GM12878 (cell line): ENCODE measurements at regions not wholly inside any gene's neighbourhood (a gene's known extent, or its start where the extent isn't known, plus 50 kb on each side); places are given as distances from the start of the nearest gene placed in this dataset.
A peak's percentile ranks its signal among the peaks of the same experiment; 100 is the strongest.

Experiments
- BHLHE40 ChIP-seq, 2 experiments: fragments of 450-650 bp in 1 of 2; IDR thresholded peaks; 2 replicates each; pipeline ENCODE4 v1.6.1; 2011 to 2017; ENCODE audit warnings: low read depth in 2 of 2, borderline replicate concordance in 1 of 2, improper control_type of control experiment in 1 of 2, low read length in 1 of 2, mild to moderate bottlenecking in 1 of 2
- BRCA1 ChIP-seq: IDR thresholded peaks from 2 replicates; pipeline ENCODE4 v1.6.1; 2011; ENCODE audit warnings: low read depth, low read length, improper control_type of control experiment
- CBX5 ChIP-seq: sonication (generic); IDR thresholded peaks from 2 replicates; pipeline ENCODE4 v1.6.1; 2016; ENCODE audit warnings: low read depth, moderate library complexity, mild to moderate bottlenecking, inconsistent platforms
- CREM ChIP-seq: IDR thresholded peaks from 2 replicates; pipeline ENCODE4 v1.6.1; 2014; ENCODE audit warnings: antibody characterized with exemption, low read depth
- CUX1 ChIP-seq: IDR thresholded peaks from 2 replicates; pipeline ENCODE4 v1.6.1; 2012; ENCODE audit warnings: improper control_type of control experiment, low read depth, low read length; ENCODE audit not compliant: insufficient replicate concordance
- ELK1 ChIP-seq: IDR thresholded peaks from 2 replicates; pipeline ENCODE4 v1.6.1; 2012; ENCODE audit warnings: low read depth, low read length, improper control_type of control experiment
- HDGF ChIP-seq: fragments of 450-650 bp; IDR thresholded peaks from 2 replicates; pipeline ENCODE4 v1.6.1; 2016; ENCODE audit warnings: antibody characterized with exemption
- HSF1 ChIP-seq: fragments of 150-350 bp; IDR thresholded peaks from 2 replicates; pipeline ENCODE4 v1.6.1; 2014; ENCODE audit warnings: mild to moderate bottlenecking, low read depth, low read length
- MAX ChIP-seq: IDR thresholded peaks from 2 replicates; pipeline ENCODE4 v1.6.1; 2012; ENCODE audit warnings: low read depth, low read length, improper control_type of control experiment
- MTA3 ChIP-seq: IDR thresholded peaks from 2 replicates; pipeline ENCODE4 v1.6.1; 2012; ENCODE audit warnings: low read length, inconsistent platforms, borderline replicate concordance
- POLR2AphosphoS5 ChIP-seq: IDR thresholded peaks from 2 replicates; pipeline ENCODE4 v1.6.1; 2011; ENCODE audit warnings: mild to moderate bottlenecking, low read length, inconsistent platforms
- RUNX3 ChIP-seq: IDR thresholded peaks from 2 replicates; pipeline ENCODE4 v1.6.1; 2012; ENCODE audit warnings: low read length, inconsistent platforms
- SKIL ChIP-seq: fragments of 450-650 bp; IDR thresholded peaks from 2 replicates; pipeline ENCODE4 v1.6.1; 2017; ENCODE audit warnings: mild to moderate bottlenecking, low read depth, inconsistent platforms; ENCODE audit not compliant: poor library complexity, severe bottlenecking
- SMC3 ChIP-seq: IDR thresholded peaks from 2 replicates; pipeline ENCODE4 v1.6.1; 2011; ENCODE audit warnings: low read length, improper control_type of control experiment, borderline replicate concordance
- SPI1 ChIP-seq: IDR thresholded peaks from 2 replicates; pipeline ENCODE4 v1.6.1; 2011; ENCODE audit warnings: low read depth, mild to moderate bottlenecking, low read length, moderate library complexity, borderline replicate concordance; ENCODE audit not compliant: insufficient read depth
- SREBF1 ChIP-seq: IDR thresholded peaks from 2 replicates; pipeline ENCODE4 v1.6.1; 2012; ENCODE audit warnings: mild to moderate bottlenecking, low read length
- YY1 ChIP-seq: IDR thresholded peaks from 2 replicates; pipeline ENCODE4 v1.6.1; 2011; ENCODE audit warnings: low read depth, mild to moderate bottlenecking, low read length

- no peak for TF ChIP-seq HSF1
- no peak for TF ChIP-seq ELK1
- TF ChIP-seq RUNX3: peak; percentile 44; the same call in 1 of the 2 replicates
- TF ChIP-seq CREM: peak; percentile 54; the same call in 1 of the 2 replicates
- TF ChIP-seq SMC3: peak; percentile 91
- peak; percentile 61 for TF ChIP-seq YY1
- no peak for TF ChIP-seq SKIL
- TF ChIP-seq SPI1: no peak
- no peak for TF ChIP-seq BRCA1
- peak in 1 of 2 experiments; percentile 8; a peak in 2 of 4 replicates for TF ChIP-seq BHLHE40 (IDR thresholded peaks at IDR 0.05; ENCODE audit: borderline replicate concordance in 1 of 2, low read depth in 2 of 2, low read length in 1 of 2)
- TF ChIP-seq HDGF: no peak
- TF ChIP-seq CBX5: no peak
- TF ChIP-seq MAX: no peak
- no peak for TF ChIP-seq SREBF1
- TF ChIP-seq CUX1: no peak
- TF ChIP-seq MTA3: no peak
- no peak for TF ChIP-seq POLR2AphosphoS5
Measured at GRCh38 chr20:20824924-20825584, 112.6 kb upstream of the RALGAPA2 start (continued).
